COLO829 (cell line): ENCODE measurements at regions not wholly inside any gene's neighbourhood (a gene's known extent, or its start where the extent isn't known, plus 50 kb on each side); places are given as distances from the start of the nearest gene placed in this dataset.

Source experiments
- DNase-seq: peaks from one replicate; pipeline ENCODE4 v3.0.0; 2012; ENCODE audit warnings: low spot score

DNA sequence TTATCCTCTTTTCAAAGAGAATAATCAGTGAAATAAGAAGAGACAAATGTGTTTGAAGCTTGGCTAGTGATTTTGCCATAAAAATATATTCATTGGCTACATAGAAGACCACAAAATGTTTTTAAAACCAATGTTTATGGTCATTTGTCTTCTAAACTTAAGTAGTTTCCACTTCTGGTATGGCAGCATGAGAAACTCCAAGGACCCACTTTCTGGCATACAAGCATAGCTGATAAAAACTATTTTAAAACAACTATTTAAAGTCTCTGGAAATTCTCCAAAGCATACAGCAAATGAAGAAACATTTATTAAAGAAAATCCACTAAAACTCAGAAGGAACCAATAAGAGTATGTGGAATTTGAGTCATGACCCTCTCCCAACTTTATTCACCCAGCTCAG is 89.2 kb upstream of the TOMM7 start:
- DNase-seq, result no peak

DNA sequence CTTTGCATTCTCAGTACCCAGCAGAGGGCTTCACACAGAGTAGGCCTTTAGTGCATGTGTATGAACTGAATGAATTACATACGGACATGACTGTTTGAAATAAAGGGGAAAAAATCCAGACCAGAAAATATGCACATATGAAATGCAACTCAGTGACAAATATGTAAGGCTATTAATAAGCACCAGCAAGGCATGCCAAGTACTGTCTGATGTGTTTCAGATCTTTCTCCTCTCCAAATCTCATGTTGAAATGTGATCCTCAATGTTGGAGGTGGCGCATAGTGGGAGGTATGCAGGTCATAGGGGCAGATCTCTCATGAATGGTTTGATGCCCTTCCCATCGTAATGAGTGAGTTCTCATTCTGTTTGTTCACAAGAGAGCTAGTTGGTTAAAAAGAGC is 87.3 kb upstream of the TOMM7 start:
- no peak for DNase-seq

DNA sequence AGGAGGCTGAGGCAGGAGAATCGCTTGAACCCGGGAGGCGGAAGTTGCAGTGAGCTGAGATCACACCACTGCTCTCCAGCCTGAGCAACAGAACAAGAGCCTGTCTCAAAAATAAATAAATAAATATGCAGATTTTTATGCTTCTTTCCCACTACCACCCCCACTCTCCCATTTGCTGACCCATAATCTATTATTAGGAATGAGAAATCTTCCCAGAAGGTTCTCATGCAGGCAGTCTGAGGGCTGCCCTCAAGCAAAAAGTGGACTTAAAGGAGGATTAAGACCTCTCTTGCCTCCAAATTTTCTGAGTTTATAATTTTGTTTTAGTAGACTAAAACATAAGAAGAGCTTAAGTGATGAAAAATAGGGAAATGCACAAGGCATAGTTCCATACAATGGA is 85.2 kb upstream of the TOMM7 start:
- no peak for DNase-seq

DNA sequence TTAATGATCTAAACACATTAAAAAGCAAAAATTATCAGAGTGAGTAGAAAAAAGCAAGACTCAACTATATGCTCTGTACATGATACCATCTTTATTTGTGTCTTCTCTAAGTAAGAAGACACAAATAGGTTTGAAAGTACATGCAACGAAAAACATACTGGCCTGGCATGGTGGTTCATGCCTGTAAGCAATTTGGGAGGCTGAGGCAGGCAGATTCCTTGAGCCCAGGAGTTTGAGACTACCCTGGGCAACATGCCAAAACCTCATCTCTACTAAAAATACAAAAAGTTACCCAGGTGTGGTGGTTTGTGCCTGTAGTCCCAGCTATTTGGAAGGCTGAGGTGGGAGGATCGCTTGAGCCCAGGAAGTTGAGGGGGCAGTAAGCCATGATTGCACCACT is 78.1 kb upstream of the TOMM7 start:
- DNase-seq, result no peak

DNA sequence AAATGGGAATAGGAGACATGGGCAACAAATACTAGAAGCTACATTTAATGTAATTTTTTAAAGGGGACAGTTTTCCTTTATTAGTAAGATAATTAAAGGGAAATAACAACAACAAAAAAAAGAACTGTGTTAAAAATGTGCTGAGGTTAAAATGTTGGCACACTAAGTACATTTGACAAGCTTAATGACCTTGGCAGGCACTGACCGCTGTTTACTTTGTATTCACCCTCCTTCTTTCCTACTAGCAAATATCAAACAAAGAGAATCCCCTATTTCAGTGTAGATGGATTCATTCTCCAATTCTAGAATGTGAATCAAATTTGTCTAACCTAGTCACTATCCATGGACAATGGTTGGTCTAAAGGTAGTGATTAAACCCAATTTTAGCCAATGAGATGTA is 77.5 kb upstream of the TOMM7 start:
- DNase-seq, result no peak

DNA sequence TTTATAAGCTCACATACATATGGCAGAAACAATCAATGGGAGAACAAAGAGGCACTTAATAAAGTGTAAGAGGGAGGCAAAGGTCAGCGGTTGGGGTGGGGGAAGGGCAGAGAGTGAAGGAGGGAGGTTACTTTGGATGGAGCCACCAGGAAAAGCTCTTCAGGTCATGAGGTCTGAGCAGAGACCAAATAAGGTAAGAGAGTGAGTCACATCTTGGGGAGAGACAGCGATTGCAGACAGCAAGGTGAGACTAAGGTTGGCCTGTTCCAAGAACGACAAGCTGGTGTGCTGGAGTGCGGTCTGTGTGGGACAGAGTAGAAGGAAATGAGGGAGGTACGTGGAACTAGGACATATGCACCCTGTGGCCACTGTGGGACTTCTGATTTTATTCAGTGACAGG is 74.3 kb upstream of the TOMM7 start:
- no peak for DNase-seq

DNA sequence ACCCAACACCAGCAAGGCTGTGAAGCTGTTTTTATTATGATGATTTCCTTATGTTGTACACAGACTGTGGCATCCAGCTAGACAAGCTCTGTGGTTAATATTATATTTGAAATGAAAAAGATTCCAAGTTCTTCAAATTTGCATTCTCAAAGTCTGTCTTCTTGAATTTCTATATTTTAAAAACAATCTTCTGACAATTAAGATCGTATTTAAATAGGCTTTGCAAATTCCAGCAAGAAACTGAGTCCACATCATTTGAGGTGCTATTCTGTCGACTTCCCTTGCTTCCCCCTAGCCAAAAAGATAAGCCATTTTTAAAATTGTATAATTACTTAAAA is 73.1 kb upstream of the TOMM7 start:
- DNase-seq, result no peak

DNA sequence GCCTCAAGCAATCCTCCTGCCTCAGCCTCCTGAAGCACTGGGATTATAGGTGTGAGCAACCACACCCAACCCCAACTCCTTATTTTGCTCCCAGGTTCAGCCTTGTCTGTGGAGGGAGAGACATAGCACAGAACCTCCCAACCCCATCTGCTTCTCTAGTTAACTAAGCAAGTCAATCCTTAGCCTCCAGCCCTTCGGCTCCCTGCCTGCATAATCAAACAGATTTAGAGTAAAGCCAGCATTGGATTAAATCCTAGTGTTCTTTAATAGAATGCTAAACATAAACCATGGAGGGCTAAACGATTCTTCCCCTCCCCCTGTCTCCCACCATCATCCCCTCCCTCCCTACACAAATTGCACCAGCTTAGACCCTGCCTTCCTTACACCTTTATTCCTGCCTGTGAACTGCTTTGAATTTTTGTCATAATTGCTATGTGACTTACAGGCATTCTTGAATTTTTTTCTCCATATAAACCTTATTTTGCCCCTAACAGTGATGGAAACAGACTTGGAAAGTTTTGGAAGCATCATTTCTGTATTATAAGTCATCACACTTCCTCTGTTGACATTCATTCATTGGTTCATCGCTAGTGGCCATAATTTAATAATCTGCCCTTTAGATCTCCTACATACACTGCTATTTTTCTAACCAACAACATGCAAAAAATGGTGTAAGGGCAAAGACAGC is 72.6 kb upstream of the TOMM7 start:
- no peak for DNase-seq

DNA sequence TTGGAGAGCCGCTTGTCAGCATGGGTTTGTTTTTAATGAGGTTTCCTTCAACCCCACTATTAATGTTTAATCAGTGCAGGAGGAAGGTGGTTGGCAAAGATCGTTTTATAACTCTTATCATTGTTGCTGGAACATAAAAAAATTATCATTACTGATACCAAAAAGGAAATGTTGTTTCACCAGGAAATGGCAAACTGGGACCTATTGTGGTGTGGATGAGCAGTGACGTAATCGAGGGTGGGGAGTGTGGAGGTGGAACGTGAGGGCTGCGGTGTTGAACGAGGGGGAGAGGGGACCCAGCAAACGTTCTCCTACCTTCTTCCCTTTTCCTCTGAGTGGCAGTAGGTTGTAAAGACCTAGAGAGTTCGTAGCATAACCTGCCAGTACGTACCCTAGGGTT is 71.9 kb upstream of the TOMM7 start:
- no peak for DNase-seq

DNA sequence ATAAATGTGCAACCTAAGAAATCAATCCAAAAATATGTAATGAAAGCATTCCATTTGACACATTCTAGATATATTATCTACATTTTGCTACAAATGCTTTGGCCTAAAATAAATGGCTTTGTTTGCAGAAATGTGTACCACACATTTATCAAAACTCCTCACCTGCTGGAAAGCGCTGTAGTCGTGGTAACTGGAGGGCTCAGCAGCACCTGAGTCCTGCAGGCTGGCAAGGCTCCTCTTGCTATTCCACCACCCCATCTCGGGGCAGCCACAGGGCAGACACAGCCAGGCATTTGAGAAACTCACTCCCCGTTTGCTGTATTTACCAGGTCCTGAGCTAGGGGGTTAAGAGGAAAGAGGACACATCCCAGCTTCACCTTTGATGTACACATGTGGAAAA is 68.1 kb upstream of the TOMM7 start:
- no peak for DNase-seq

DNA sequence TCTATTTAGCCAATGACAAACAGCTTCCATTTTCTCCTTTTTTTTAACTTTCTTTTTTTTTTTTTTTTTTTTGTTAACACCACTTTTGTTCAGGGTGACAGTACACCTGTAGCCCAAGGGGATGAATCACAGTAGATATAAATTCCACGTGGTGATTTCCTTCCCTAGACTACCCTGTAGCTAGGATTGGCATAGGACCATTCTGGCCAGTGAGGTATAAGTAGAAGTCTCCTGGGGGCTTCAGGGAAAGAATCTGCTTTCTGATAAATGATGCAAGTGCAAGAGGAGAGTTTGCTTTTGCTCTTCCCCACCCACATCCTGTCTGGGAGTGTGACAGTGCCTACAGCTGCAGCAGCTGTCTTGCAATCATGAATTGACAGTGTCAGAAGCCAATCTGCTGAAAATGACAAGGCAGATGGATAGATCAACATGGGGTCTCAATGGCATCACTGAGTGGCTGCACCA is 63.2 kb upstream of the TOMM7 start:
- peak; percentile 23 for DNase-seq

DNA sequence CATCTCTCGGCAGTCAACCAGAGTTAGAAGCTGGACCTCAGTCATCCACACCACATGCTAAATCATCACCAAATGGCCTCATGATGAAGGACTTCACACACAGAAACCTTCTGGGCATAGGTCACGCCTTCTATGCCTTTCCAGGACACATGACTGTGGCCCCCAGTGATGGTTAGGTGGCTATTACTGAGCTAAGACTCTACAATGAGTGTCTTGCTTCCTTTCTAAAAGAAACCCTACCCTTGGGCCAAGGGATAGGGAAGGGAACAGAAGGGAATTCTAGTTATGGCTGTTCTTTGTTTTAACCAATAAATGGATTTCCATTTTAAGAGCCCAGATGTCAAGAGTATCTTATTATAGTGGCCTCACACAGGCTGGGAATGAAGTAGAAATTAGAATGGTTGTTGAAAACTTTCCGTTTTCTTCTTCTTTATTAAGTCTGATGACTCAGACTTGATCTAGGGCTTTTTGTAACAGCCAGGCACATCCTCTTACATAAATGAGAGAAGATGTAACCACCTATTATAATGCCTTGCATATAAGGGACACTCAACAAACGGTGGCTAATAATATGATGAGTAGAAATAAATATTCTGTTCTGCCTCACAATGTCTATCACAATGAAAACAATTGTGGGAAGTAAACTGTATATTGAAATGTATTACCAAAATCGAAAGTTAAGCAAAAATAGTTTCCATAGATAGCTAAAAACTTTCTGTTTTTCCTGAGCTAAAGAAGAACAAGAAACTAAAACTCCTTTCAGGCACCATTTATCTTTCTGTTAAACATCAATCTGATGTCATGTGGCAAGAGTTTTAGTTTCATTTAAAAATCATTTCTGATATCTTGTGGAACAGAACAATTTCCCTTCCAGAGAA is 62.5 kb upstream of the TOMM7 start:
- peak; percentile 15 for DNase-seq

DNA sequence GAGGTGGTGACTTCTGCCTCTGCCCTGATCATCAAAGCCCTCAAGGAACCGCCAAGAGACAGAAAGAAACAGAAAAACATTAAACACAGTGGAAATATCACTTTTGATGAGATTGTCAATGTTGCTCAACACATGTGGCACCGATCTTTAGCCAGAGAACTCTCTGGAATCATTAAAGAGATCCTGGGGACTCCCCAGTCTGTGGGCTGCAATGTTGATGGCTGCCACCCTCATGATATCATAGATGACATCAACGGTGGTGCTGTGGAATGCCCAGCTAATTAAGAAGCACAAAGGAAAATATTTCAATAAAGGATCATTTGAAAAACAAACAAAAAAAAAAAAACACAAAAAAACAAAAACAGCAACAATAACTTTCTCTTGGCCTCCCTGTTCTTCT is 59.5 kb upstream of the TOMM7 start:
- no peak for DNase-seq

DNA sequence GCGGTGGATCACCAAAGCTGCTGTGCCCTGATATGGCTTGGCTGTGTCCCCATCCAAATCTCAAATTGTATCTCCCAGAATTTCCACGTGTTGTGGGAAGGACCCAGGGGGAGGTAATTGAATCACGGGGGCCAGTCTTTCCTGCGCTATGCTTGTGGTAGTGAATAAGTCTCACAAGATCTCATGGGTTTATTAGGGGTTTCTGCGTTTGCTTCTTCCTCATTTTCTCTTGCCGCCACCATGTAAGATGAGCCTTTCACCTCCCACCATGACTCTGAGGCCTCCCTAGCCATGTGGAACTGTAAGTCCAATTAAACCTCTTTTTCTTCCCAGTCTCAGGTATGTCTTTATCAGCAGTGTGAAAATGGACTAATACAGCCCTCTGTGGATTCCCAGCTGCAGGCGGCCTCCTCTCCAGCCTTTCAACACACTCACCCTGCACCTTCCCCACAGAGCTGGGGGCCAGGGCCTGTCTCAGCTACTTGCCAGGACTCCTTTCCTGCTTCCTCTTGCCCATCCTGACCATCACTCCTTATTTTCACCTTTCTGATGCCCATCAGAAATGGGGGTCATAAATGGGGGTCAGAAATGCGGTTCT is 57.2 kb upstream of the TOMM7 start:
- DNase-seq, result no peak

DNA sequence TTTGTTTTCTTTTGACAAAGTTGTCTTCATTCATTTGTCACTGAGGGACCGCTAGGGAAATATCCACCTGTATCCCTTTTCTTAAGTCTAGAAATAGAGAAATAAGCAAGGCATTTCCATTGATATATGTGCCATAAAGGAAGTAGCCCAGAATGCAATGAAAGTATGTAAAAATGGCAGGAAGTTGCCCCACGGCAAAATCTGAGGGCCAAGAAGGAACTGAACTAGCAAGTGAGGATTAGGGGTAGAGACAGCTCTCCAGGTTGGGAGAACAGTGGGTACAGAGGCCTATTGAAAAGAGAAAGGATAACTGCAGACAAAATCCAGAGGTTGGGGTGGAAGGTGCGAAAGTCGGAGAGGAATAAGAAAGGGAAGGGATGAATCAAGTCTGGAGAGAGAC is 56.6 kb upstream of the TOMM7 start:
- DNase-seq, result no peak

DNA sequence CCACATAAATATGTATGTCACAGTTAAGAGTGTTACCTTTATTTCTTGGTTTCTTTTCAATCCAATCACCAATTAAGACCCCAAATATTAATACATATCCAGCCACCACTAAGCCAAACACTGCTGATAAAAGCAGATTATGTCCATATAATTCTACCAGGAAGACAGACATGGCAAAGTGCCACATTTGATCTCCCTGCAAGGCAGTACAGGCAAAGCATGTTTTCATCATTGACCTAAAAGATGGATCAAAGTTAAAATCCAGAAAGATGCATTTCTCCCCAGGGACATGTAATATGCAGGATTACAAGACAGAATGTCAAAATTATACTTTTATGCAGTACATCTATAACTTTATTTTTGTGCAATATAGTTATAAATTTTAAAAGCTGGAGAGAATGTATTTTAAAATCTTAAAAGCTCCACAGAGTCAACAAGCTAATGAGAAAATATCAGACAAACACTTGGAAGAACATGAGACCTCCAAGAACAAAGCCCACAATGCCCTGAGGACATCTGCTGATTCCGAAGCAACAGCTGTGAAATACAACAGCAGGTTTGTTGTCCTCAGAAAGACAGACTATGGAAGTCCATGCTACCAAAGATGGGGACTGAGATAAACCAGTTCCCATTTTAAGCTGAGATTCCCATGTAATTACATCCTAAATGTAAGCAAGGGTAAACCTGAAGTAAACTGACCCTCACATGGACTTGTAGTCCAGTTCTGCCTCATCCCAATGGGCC is 54.5 kb upstream of the TOMM7 start:
- DNase-seq, result peak; percentile 66

DNA sequence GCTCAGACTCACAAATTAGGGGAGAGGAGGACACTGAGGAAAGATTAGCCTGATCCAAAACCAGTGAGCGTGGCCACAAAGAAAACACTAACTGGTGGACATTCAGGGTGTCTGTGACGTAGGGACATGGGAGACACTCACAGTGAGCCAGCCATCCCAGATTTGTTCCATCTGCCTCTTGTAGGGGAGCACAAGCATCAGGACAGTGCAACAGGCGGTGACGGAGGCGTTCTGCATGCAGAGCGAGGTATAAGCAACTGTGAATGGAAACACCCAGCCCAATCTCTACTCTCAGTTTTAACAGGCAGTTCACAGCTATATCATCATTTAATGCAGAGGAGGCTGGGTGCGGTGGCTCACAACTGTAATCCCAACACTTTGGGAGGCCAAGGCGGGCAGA is 52.8 kb upstream of the TOMM7 start:
- no peak for DNase-seq

DNA sequence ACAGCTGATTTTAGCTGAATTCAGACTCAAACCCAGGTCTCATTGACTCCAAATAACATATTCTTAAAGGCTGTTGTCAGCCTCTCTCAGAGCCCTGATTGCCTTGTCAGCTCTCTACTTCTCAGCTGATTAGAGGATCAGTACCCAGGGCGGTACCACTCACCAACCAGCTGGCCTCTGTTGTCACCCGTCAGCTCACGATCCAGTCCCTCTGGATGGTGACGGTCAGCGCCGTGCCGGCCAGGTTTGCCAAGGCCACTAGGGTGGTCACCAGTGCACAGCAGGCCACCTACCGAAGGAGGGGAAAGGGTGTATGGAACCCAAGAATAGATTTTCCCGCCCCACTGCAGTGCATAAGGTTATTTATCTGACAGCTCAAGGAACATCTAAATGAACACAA is 52.3 kb upstream of the TOMM7 start:
- no peak for DNase-seq
